Suprapubic skin (tissue), 4 donors: ENCODE measurements at regions not wholly inside any gene's neighbourhood (a gene's known extent, or its start where the extent isn't known, plus 50 kb on each side); places are given as distances from the start of the nearest gene placed in this dataset.

ENCODE experiments used
- CTCF ChIP-seq, 2 donors: fragments of 200-600 bp in 1 of 2; fragments of 450-650 bp in 1 of 2; sonication (generic) in 1 of 2; IDR thresholded peaks; one replicate each; pipeline ENCODE4 v1.5.1; 2016 to 2019; ENCODE audit warnings: antibody characterized with exemption in 2 of 2, mild to moderate bottlenecking in 1 of 2, moderate library complexity in 1 of 2
- EP300 ChIP-seq: sonication (generic); formaldehyde crosslinking; IDR thresholded peaks from one replicate; pipeline ENCODE4 v1.6.1; 2017; ENCODE audit warnings: antibody characterized with exemption
- POLR2A ChIP-seq, 2 donors: fragments of 450-650 bp; IDR thresholded peaks; one replicate each; pipeline ENCODE4 v1.6.1; 2017; ENCODE audit warnings: antibody characterized with exemption in 2 of 2, mild to moderate bottlenecking in 2 of 2, moderate library complexity in 2 of 2
- POLR2AphosphoS5 ChIP-seq, 3 donors: sonication (generic); formaldehyde crosslinking; IDR thresholded peaks; one replicate each; pipeline ENCODE4 v1.6.1; 2017; ENCODE audit warnings: antibody characterized with exemption in 3 of 3

- TF ChIP-seq CTCF (IDR thresholded peaks at IDR 0.05) (no peak), POLR2A (IDR thresholded peaks at IDR 0.05) (no peak), EP300 (no peak), POLR2AphosphoS5 (IDR thresholded peaks at IDR 0.05) (no peak)
Measured at GRCh38 chrX:39967348-39967747, 130.4 kb downstream of the BCOR start.
